GM13976 (cell line): ENCODE measurements at regions not wholly inside any gene's neighbourhood (a gene's known extent, or its start where the extent isn't known, plus 50 kb on each side); places are given as distances from the start of the nearest gene placed in this dataset.
A peak's percentile ranks its signal among the peaks of the same experiment; 100 is the strongest.
"Not testable (repeated sequence)": the region's sequence is repeated elsewhere in the genome, so short reads cannot be mapped to it uniquely, and the experiment has no call there.

Experiments used
- DNase-seq: peaks from one replicate; pipeline ENCODE4 v3.0.0; 2012; ENCODE audit warnings: low spot score
- CTCF ChIP-seq: IDR thresholded peaks from 2 replicates; pipeline ENCODE4 v1.5.1; 2012; ENCODE audit warnings: borderline replicate concordance, mild to moderate bottlenecking; ENCODE audit not compliant: insufficient read depth; ENCODE audit errors: extremely low read depth, missing control alignments, control extremely low read depth
- in situ Hi-C: fragments of 300-500 bp; cut with MboI; formaldehyde crosslinking; loops from one replicate; pipeline ENCODE4 v1.12.0; 2022; ENCODE audit warnings: low sequenced_read_pairs, mixed read lengths, inconsistent platforms; ENCODE audit not compliant: unreplicated experiment

GRCh38 chrX:64782923-64783322, 193.3 kb downstream of the ZC4H2 start:
- no peak for DNase-seq
- in situ Hi-C loops, result no loop called here
- TF ChIP-seq CTCF, result no peak

GRCh38 chrX:64758047-64758446, 218.2 kb downstream of the ZC4H2 start:
- in situ Hi-C loops, result no loop called here
- no peak for TF ChIP-seq CTCF
- DNase-seq, result no peak

GRCh38 chrX:64739792-64740378, 236.4 kb downstream of the ZC4H2 start:
- in situ Hi-C loops, result no loop called here
- TF ChIP-seq CTCF, result no peak
- DNase-seq, result no peak

- in situ Hi-C loops, result no loop called here
- DNase-seq, result no peak
- no peak for TF ChIP-seq CTCF
Observed at GRCh38 chrX:64698317-64698716, 277.9 kb downstream of the ZC4H2 start.

GRCh38 chrX:64695372-64695771, 280.9 kb downstream of the ZC4H2 start:
- DNase-seq, in situ Hi-C loops: not testable (repeated sequence)

GRCh38 chrX:64662876-64663275, 267.6 kb upstream of the MTMR8 start:
- in situ Hi-C loops, result no loop called here
- no peak for TF ChIP-seq CTCF
- DNase-seq, result no peak

- in situ Hi-C loops, DNase-seq: not testable (repeated sequence)
Observed at GRCh38 chrX:64657229-64657628, 262.0 kb upstream of the MTMR8 start.

GRCh38 chrX:64642482-64642881, 247.2 kb upstream of the MTMR8 start:
- no peak for DNase-seq
- peak; percentile 12 for TF ChIP-seq CTCF
- in situ Hi-C loops, result no loop called here
